Peyer's patch (tissue), 4 donors: ENCODE measurements at regions not wholly inside any gene's neighbourhood (a gene's known extent, or its start where the extent isn't known, plus 50 kb on each side); places are given as distances from the start of the nearest gene placed in this dataset.

ENCODE experiments used
- POLR2A ChIP-seq, 2 donors: fragments of 450-650 bp; IDR thresholded peaks; one replicate each; pipeline ENCODE4 v1.5.1; 2017; ENCODE audit warnings: antibody characterized with exemption in 2 of 2, mild to moderate bottlenecking in 2 of 2, moderate library complexity in 2 of 2
- TF ChIP-seq, protein P1 (sequence below), 6 experiments: fragments of 450-650 bp in 4 of 6; fragments of 200-600 bp in 2 of 6; sonication (generic) in 1 of 6; IDR thresholded peaks; one replicate each; pipeline ENCODE4 v1.5.1; 2017 to 2019; ENCODE audit warnings: antibody characterized with exemption in 6 of 6, mild to moderate bottlenecking in 3 of 6, moderate library complexity in 1 of 6

GRCh38 chr22:48482771-48483170 is 1344.9 kb downstream of the BRD1 start:
- TF ChIP-seq, protein P1, sequence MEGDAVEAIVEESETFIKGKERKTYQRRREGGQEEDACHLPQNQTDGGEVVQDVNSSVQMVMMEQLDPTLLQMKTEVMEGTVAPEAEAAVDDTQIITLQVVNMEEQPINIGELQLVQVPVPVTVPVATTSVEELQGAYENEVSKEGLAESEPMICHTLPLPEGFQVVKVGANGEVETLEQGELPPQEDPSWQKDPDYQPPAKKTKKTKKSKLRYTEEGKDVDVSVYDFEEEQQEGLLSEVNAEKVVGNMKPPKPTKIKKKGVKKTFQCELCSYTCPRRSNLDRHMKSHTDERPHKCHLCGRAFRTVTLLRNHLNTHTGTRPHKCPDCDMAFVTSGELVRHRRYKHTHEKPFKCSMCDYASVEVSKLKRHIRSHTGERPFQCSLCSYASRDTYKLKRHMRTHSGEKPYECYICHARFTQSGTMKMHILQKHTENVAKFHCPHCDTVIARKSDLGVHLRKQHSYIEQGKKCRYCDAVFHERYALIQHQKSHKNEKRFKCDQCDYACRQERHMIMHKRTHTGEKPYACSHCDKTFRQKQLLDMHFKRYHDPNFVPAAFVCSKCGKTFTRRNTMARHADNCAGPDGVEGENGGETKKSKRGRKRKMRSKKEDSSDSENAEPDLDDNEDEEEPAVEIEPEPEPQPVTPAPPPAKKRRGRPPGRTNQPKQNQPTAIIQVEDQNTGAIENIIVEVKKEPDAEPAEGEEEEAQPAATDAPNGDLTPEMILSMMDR (IDR thresholded peaks at IDR 0.05) = no peak
- TF ChIP-seq POLR2A (IDR thresholded peaks at IDR 0.05) = no peak
